ENCODE measurements at regions not wholly inside any gene's neighbourhood (a gene's known extent, or its start where the extent isn't known, plus 50 kb on each side); places are given as distances from the start of the nearest gene placed in this dataset.

GRCh38 chr4:176864238-176864637 is 71.5 kb upstream of the VEGFC start:
- TF ChIP-seq CTCF (conservative IDR thresholded peaks at IDR 0.05; ENCODE audit: control insufficient read depth, insufficient read depth, low read depth, low read length) = no peak
- DNase-seq (ENCODE audit: low read depth) = no peak
- no peak overlapping the region for H3K4me3 ChIP-seq (ENCODE audit: control insufficient read depth, low read depth, low read length)

GRCh38 chr4:176868676-176869075 is 76.0 kb upstream of the VEGFC start:
- DNase-seq (ENCODE audit: low read depth) = no peak
- H3K4me3 ChIP-seq (ENCODE audit: control insufficient read depth, low read depth, low read length) = no peak overlapping the region
- TF ChIP-seq CTCF (conservative IDR thresholded peaks at IDR 0.05; ENCODE audit: control insufficient read depth, insufficient read depth, low read depth, low read length) = no peak

- TF ChIP-seq CTCF (conservative IDR thresholded peaks at IDR 0.05; ENCODE audit: control insufficient read depth, insufficient read depth, low read depth, low read length) = no peak
- H3K4me3 ChIP-seq (ENCODE audit: control insufficient read depth, low read depth, low read length) = no peak overlapping the region
- DNase-seq (ENCODE audit: low read depth) = peak; percentile 73
Measured at GRCh38 chr4:176872461-176872860, 79.7 kb upstream of the VEGFC start.

- H3K4me3 ChIP-seq (ENCODE audit: control insufficient read depth, low read depth, low read length) = no peak overlapping the region
- no peak for TF ChIP-seq CTCF (conservative IDR thresholded peaks at IDR 0.05; ENCODE audit: control insufficient read depth, insufficient read depth, low read depth, low read length)
- DNase-seq (ENCODE audit: low read depth) = peak; percentile 10
Measured at GRCh38 chr4:176874721-176875445, 82.2 kb upstream of the VEGFC start.

GRCh38 chr4:176875446-176875930 is 82.8 kb upstream of the VEGFC start:
- no peak overlapping the region for H3K4me3 ChIP-seq (ENCODE audit: control insufficient read depth, low read depth, low read length)
- peak; percentile 37 for DNase-seq (ENCODE audit: low read depth)
- no peak for TF ChIP-seq CTCF (conservative IDR thresholded peaks at IDR 0.05; ENCODE audit: control insufficient read depth, insufficient read depth, low read depth, low read length)

GRCh38 chr4:176879380-176880116 is 86.8 kb upstream of the VEGFC start:
- peak; percentile 43 for DNase-seq (ENCODE audit: low read depth)

More at GRCh38 chr4:176879380-176880116, 86.8 kb upstream of the VEGFC start:
- no peak overlapping the region for H3K4me3 ChIP-seq (ENCODE audit: control insufficient read depth, low read depth, low read length)
- no peak for TF ChIP-seq CTCF (conservative IDR thresholded peaks at IDR 0.05; ENCODE audit: control insufficient read depth, insufficient read depth, low read depth, low read length)

All from fibroblast of mammary gland (primary cell).